ENCODE measurements at regions not wholly inside any gene's neighbourhood (a gene's known extent, or its start where the extent isn't known, plus 50 kb on each side); places are given as distances from the start of the nearest gene placed in this dataset.

DNA sequence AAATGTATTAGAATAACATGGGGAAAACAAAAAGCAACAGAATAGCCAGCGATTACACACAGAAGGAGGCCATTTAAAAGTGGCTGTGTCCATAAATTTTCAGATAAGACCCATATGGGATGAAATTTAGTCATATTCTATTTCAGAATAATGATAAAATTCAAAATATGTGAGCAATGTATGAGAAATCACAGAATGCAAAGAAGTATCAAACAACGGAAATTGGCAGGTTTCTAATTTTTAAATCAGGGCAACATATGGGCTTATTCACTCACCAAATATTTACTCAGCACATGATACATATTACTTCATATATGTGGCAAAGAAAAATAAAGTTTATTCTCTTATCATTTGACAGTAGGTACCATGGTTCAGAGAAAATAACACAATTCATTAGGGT is 208.5 kb downstream of the GRB14 start:
- Histone ChIP-seq H3K9ac (replicated peaks; ENCODE audit: extremely low read depth, insufficient read depth, low read length) (no peak overlapping the region), H3K9me1 (replicated peaks; ENCODE audit: control insufficient read depth, extremely low read depth, insufficient read depth, low read length) (no peaks in the 10 kb centered on the region), H3K27ac (ENCODE audit: insufficient read depth, low read depth, low read length) (no peak overlapping the region), H3K36me3 (ENCODE audit: control insufficient read depth in 2 of 2, extremely low read depth in 1 of 2, insufficient read depth in 2 of 2, low read length in 2 of 2) (no peaks in the 10 kb centered on the region), H3K27me3 (ENCODE audit: control insufficient read depth in 2 of 2, insufficient read depth in 2 of 2, low read length in 2 of 2) (no peaks in the 10 kb centered on the region), H3K4me1 (ENCODE audit: control insufficient read depth, extremely low read depth, insufficient read depth, low read length) (no peaks in the 10 kb centered on the region), H2AFZ (ENCODE audit: low read depth, low read length) (no peak overlapping the region), H3K79me2 (ENCODE audit: control insufficient read depth, insufficient read depth, low read length) (no peaks in the 10 kb centered on the region), H3K9me3 (replicated peaks; ENCODE audit: control insufficient read depth, insufficient read depth, low read length) (no peaks in the 10 kb centered on the region), H3K4me3 (replicated peaks in 1 of 3; ENCODE audit: insufficient read depth in 1 of 3, low read depth in 1 of 3, low read length in 3 of 3) (no peak overlapping the region), H3K4me2 (ENCODE audit: insufficient read depth, low read length) (no peak overlapping the region), H4K20me1 (replicated peaks; ENCODE audit: control insufficient read depth, extremely low read depth, insufficient read depth, low read length) (no peaks in the 10 kb centered on the region)
- FAIRE-seq (no peak), DNase-seq (ENCODE audit: low read depth, low spot score) (no peak)
- TF ChIP-seq GATA2 (IDR thresholded peaks at IDR 0.05; ENCODE audit: insufficient read depth, insufficient read length, low read depth, low read length): no peak
- TF ChIP-seq, protein P1, sequence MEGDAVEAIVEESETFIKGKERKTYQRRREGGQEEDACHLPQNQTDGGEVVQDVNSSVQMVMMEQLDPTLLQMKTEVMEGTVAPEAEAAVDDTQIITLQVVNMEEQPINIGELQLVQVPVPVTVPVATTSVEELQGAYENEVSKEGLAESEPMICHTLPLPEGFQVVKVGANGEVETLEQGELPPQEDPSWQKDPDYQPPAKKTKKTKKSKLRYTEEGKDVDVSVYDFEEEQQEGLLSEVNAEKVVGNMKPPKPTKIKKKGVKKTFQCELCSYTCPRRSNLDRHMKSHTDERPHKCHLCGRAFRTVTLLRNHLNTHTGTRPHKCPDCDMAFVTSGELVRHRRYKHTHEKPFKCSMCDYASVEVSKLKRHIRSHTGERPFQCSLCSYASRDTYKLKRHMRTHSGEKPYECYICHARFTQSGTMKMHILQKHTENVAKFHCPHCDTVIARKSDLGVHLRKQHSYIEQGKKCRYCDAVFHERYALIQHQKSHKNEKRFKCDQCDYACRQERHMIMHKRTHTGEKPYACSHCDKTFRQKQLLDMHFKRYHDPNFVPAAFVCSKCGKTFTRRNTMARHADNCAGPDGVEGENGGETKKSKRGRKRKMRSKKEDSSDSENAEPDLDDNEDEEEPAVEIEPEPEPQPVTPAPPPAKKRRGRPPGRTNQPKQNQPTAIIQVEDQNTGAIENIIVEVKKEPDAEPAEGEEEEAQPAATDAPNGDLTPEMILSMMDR (IDR thresholded peaks at IDR 0.05; ENCODE audit: extremely low read depth in 1 of 2, insufficient read depth in 1 of 2, low read depth in 1 of 2, low read length in 2 of 2): no peak
- no peak for TF ChIP-seq JUN (IDR thresholded peaks at IDR 0.05; ENCODE audit: borderline replicate concordance, insufficient read depth, insufficient read length, low read depth)
- no peak for TF ChIP-seq POLR2AphosphoS5 (IDR thresholded peaks at IDR 0.05; ENCODE audit: insufficient read depth, low read depth, low read length)
- POLR2A ChIA-PET: no interaction called here
- CTCF ChIA-PET: no interaction called here
- intact Hi-C loops (cut with micrococcal nuclease) (no loop called here), dilution Hi-C loops (cut with MboI; ENCODE audit: extremely low pct_ligation_motif_present, low sequenced_read_pairs) (no loop called here)
- no TSS peak for BruUV-seq (replicated peaks)

DNA sequence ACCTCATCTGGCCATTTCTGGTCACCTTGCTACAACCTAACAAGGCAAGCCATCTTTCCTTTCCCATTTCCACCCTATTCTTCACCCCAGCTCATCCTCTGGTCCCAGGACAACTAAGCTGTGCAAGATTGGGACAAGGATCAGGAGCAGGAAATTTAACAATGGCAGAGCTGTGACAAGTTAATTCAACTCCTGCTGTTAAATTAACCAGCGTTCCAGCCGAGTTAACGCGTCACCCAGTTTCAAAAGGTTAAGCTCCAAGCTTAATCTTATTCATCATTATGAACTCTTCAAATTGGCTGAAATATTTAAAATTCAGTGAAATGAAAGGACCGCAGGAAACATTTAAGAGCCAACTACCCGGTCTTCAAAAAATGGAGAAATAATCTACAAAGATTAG is 231.9 kb downstream of the GRB14 start:
- H3K27ac ChIP-seq (ENCODE audit: insufficient read depth, low read depth, low read length): no peak overlapping the region
- ChIA-PET CTCF (interaction anchor here (1.7 kb wide), 1 partner anchor 11 kb away, joined by 5 read pairs; no protein-coding TSS in a partner anchor), POLR2A (no interaction called here)
- H2AFZ ChIP-seq (ENCODE audit: low read depth, low read length): no peak overlapping the region
- H3K9ac ChIP-seq (replicated peaks; ENCODE audit: extremely low read depth, insufficient read depth, low read length): no peak overlapping the region
- no peaks in the 10 kb centered on the region for H3K79me2 ChIP-seq (ENCODE audit: control insufficient read depth, insufficient read depth, low read length)
- H3K4me2 ChIP-seq (ENCODE audit: insufficient read depth, low read length): no peak overlapping the region
- DNase-seq (ENCODE audit: low read depth, low spot score): no peak
- H4K20me1 ChIP-seq (replicated peaks; ENCODE audit: control insufficient read depth, extremely low read depth, insufficient read depth, low read length): no peaks in the 10 kb centered on the region
- H3K36me3 ChIP-seq (ENCODE audit: control insufficient read depth in 2 of 2, extremely low read depth in 1 of 2, insufficient read depth in 2 of 2, low read length in 2 of 2): no peaks in the 10 kb centered on the region
- peaks cover 12% of the 10 kb centered on the region for H3K4me1 ChIP-seq (ENCODE audit: control insufficient read depth, extremely low read depth, insufficient read depth, low read length)
- no peak overlapping the region for H3K4me3 ChIP-seq (replicated peaks in 1 of 3; ENCODE audit: insufficient read depth in 1 of 3, low read depth in 1 of 3, low read length in 3 of 3)
- TF ChIP-seq GATA2 (IDR thresholded peaks at IDR 0.05; ENCODE audit: insufficient read depth, insufficient read length, low read depth, low read length) (no peak), POLR2A (IDR thresholded peaks at IDR 0.05; ENCODE audit: low read depth, low read length) (no peak), JUN (IDR thresholded peaks at IDR 0.05; ENCODE audit: borderline replicate concordance, insufficient read depth, insufficient read length, low read depth) (no peak), FOS (IDR thresholded peaks at IDR 0.05; ENCODE audit: borderline replicate concordance, insufficient read depth, low read length) (no peak), MYC (IDR thresholded peaks at IDR 0.05; ENCODE audit: low read depth, low read length) (no peak), POLR2AphosphoS5 (IDR thresholded peaks at IDR 0.05; ENCODE audit: insufficient read depth, low read depth, low read length) (no peak), EZH2 (IDR thresholded peaks at IDR 0.05; ENCODE audit: borderline replicate concordance, low read depth, low read length, severe bottlenecking) (no peak)
- TF ChIP-seq, protein P1 (IDR thresholded peaks at IDR 0.05; ENCODE audit: extremely low read depth in 1 of 2, insufficient read depth in 1 of 2, low read depth in 1 of 2, low read length in 2 of 2): no peak
- TF ChIP-seq, protein P2, sequence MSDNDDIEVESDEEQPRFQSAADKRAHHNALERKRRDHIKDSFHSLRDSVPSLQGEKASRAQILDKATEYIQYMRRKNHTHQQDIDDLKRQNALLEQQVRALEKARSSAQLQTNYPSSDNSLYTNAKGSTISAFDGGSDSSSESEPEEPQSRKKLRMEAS (IDR thresholded peaks at IDR 0.05; ENCODE audit: insufficient read depth, insufficient read length): no peak
- H3K9me1 ChIP-seq (replicated peaks; ENCODE audit: control insufficient read depth, extremely low read depth, insufficient read depth, low read length): no peaks in the 10 kb centered on the region
- no peaks in the 10 kb centered on the region for H3K27me3 ChIP-seq (ENCODE audit: control insufficient read depth in 2 of 2, insufficient read depth in 2 of 2, low read length in 2 of 2)
- no peak for FAIRE-seq
- dilution Hi-C loops (cut with MboI; ENCODE audit: extremely low pct_ligation_motif_present, low sequenced_read_pairs): no loop called here
- intact Hi-C loops (cut with micrococcal nuclease): loop anchor here (5.0 kb wide), 1 partner anchor 1232 kb away; no protein-coding TSS in a partner anchor
- no TSS peak for BruUV-seq (replicated peaks)
- H3K9me3 ChIP-seq (replicated peaks; ENCODE audit: control insufficient read depth, insufficient read depth, low read length): no peaks in the 10 kb centered on the region

All from endothelial cell of umbilical vein (primary cell).